H1 (cell line): ENCODE measurements at regions not wholly inside any gene's neighbourhood (a gene's known extent, or its start where the extent isn't known, plus 50 kb on each side); places are given as distances from the start of the nearest gene placed in this dataset.

Experiments
- BACH1 ChIP-seq: IDR thresholded peaks from 2 replicates; pipeline ENCODE4 v1.6.1; 2012; ENCODE audit warnings: low read length, improper control_type of control experiment
- CHD2 ChIP-seq: IDR thresholded peaks from 2 replicates; pipeline ENCODE4 v1.6.1; 2012; ENCODE audit warnings: low read length, improper control_type of control experiment
- JUN ChIP-seq: IDR thresholded peaks from 2 replicates; pipeline ENCODE4 v1.6.1; 2011; ENCODE audit warnings: low read depth, mild to moderate bottlenecking, improper control_type of control experiment, low read length
- NANOG ChIP-seq: IDR thresholded peaks from 2 replicates; pipeline ENCODE4 v1.6.1; 2011; ENCODE audit warnings: low read length, low read depth, mild to moderate bottlenecking, inconsistent platforms; ENCODE audit not compliant: insufficient read depth, poor library complexity, severe bottlenecking
- POU5F1 ChIP-seq: IDR thresholded peaks from 2 replicates; pipeline ENCODE4 v1.6.1; 2011; ENCODE audit warnings: low read depth, mild to moderate bottlenecking, low read length, moderate library complexity
- SP4 ChIP-seq: IDR thresholded peaks from 2 replicates; pipeline ENCODE4 v1.6.1; 2012; ENCODE audit warnings: low read length, inconsistent platforms
- TCF12 ChIP-seq: IDR thresholded peaks from 2 replicates; pipeline ENCODE4 v1.6.1; 2011; ENCODE audit warnings: low read depth, mild to moderate bottlenecking, low read length
- TF ChIP-seq, protein P1 (sequence below): fragments of 300-600 bp; sonication (generic); IDR thresholded peaks from 2 replicates; pipeline ENCODE4 v1.7.1; 2012; ENCODE audit warnings: low read length, moderate library complexity, mild to moderate bottlenecking, inconsistent platforms; ENCODE audit not compliant: insufficient replicate concordance
- TF ChIP-seq, protein P2 (sequence below): IDR thresholded peaks from 2 replicates; pipeline ENCODE4 v1.6.1; 2012; ENCODE audit warnings: low read length, inconsistent platforms
- TF ChIP-seq, protein P3 (sequence below): IDR thresholded peaks from 2 replicates; pipeline ENCODE4 v1.6.1; 2012; ENCODE audit warnings: inconsistent platforms

DNA sequence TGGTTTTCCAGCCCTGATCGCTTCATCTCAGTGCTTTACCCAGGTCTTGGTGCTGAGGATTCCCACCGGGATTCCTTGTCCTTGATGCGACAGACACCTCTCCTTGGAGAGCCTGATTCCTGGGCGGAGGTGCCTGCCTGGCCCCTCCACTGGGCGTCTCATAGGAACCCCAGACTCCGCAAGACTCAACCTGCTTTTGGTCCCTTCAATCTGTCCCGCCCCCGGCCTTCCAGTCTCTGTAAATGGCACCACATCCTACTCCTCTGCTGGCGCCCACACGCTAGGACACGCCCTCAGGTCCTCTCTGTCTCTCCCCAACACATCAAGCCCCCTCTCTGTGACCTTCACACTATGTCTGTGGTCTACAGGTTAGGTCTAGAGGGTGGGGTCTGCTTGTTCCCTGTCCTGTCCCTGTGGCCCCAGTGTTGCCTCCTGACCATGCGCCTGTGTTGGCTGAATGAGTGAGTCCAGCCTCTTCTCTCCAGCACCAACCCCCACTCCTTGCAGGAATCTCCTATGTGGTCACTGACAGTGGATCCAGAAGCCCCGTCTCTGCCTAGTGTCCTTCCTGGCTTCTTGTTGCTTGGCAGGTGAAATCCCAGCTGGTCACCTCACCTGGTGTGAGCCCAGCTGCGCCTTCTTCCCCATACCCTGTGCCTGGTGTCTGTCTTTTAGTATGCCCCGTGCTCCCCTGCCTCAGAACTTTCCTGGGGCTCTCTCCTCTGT is 119.7 kb upstream of the C1orf174 start (continued):
- TF ChIP-seq, protein P1, sequence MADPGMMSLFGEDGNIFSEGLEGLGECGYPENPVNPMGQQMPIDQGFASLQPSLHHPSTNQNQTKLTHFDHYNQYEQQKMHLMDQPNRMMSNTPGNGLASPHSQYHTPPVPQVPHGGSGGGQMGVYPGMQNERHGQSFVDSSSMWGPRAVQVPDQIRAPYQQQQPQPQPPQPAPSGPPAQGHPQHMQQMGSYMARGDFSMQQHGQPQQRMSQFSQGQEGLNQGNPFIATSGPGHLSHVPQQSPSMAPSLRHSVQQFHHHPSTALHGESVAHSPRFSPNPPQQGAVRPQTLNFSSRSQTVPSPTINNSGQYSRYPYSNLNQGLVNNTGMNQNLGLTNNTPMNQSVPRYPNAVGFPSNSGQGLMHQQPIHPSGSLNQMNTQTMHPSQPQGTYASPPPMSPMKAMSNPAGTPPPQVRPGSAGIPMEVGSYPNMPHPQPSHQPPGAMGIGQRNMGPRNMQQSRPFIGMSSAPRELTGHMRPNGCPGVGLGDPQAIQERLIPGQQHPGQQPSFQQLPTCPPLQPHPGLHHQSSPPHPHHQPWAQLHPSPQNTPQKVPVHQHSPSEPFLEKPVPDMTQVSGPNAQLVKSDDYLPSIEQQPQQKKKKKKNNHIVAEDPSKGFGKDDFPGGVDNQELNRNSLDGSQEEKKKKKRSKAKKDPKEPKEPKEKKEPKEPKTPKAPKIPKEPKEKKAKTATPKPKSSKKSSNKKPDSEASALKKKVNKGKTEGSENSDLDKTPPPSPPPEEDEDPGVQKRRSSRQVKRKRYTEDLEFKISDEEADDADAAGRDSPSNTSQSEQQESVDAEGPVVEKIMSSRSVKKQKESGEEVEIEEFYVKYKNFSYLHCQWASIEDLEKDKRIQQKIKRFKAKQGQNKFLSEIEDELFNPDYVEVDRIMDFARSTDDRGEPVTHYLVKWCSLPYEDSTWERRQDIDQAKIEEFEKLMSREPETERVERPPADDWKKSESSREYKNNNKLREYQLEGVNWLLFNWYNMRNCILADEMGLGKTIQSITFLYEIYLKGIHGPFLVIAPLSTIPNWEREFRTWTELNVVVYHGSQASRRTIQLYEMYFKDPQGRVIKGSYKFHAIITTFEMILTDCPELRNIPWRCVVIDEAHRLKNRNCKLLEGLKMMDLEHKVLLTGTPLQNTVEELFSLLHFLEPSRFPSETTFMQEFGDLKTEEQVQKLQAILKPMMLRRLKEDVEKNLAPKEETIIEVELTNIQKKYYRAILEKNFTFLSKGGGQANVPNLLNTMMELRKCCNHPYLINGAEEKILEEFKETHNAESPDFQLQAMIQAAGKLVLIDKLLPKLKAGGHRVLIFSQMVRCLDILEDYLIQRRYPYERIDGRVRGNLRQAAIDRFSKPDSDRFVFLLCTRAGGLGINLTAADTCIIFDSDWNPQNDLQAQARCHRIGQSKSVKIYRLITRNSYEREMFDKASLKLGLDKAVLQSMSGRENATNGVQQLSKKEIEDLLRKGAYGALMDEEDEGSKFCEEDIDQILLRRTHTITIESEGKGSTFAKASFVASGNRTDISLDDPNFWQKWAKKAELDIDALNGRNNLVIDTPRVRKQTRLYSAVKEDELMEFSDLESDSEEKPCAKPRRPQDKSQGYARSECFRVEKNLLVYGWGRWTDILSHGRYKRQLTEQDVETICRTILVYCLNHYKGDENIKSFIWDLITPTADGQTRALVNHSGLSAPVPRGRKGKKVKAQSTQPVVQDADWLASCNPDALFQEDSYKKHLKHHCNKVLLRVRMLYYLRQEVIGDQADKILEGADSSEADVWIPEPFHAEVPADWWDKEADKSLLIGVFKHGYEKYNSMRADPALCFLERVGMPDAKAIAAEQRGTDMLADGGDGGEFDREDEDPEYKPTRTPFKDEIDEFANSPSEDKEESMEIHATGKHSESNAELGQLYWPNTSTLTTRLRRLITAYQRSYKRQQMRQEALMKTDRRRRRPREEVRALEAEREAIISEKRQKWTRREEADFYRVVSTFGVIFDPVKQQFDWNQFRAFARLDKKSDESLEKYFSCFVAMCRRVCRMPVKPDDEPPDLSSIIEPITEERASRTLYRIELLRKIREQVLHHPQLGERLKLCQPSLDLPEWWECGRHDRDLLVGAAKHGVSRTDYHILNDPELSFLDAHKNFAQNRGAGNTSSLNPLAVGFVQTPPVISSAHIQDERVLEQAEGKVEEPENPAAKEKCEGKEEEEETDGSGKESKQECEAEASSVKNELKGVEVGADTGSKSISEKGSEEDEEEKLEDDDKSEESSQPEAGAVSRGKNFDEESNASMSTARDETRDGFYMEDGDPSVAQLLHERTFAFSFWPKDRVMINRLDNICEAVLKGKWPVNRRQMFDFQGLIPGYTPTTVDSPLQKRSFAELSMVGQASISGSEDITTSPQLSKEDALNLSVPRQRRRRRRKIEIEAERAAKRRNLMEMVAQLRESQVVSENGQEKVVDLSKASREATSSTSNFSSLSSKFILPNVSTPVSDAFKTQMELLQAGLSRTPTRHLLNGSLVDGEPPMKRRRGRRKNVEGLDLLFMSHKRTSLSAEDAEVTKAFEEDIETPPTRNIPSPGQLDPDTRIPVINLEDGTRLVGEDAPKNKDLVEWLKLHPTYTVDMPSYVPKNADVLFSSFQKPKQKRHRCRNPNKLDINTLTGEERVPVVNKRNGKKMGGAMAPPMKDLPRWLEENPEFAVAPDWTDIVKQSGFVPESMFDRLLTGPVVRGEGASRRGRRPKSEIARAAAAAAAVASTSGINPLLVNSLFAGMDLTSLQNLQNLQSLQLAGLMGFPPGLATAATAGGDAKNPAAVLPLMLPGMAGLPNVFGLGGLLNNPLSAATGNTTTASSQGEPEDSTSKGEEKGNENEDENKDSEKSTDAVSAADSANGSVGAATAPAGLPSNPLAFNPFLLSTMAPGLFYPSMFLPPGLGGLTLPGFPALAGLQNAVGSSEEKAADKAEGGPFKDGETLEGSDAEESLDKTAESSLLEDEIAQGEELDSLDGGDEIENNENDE, result no peak
- TF ChIP-seq TCF12 (no peak), SP4 (no peak), CHD2 (no peak), JUN (no peak), NANOG (no peak), BACH1 (no peak), POU5F1 (no peak)
- TF ChIP-seq, protein P2, sequence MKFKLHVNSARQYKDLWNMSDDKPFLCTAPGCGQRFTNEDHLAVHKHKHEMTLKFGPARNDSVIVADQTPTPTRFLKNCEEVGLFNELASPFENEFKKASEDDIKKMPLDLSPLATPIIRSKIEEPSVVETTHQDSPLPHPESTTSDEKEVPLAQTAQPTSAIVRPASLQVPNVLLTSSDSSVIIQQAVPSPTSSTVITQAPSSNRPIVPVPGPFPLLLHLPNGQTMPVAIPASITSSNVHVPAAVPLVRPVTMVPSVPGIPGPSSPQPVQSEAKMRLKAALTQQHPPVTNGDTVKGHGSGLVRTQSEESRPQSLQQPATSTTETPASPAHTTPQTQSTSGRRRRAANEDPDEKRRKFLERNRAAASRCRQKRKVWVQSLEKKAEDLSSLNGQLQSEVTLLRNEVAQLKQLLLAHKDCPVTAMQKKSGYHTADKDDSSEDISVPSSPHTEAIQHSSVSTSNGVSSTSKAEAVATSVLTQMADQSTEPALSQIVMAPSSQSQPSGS, result no peak
- TF ChIP-seq, protein P3, sequence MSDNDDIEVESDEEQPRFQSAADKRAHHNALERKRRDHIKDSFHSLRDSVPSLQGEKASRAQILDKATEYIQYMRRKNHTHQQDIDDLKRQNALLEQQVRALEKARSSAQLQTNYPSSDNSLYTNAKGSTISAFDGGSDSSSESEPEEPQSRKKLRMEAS, result no peak
